HCT116 (cell line): ENCODE measurements at regions not wholly inside any gene's neighbourhood (a gene's known extent, or its start where the extent isn't known, plus 50 kb on each side); places are given as distances from the start of the nearest gene placed in this dataset.

Source experiments
- ATAC-seq: fragments of 200-7000 bp; cut with Tn5 transposase; 2 replicates; pipeline ENCODE4 v1.9.1; 2020; ENCODE audit warnings: mild to moderate bottlenecking, moderate library complexity
- BruUV-seq: library from RNA; stranded (reverse); fragments of 400-500 nt; replicated peaks from 2 replicates; lab custom pipeline; 2021; lab: Mats Ljungman, UMichigan
- CTCF ChIA-PET: fragments of 300-600 bp; sonication (Branson Sonifier 250); formaldehyde crosslinking; loops from one replicate; lab custom pipeline; 2021; ENCODE audit warnings: antibody characterized with exemption; lab: Charles Lee
- POLR2A ChIA-PET: fragments of 300-600, 350-600 bp; sonication (Branson Sonifier 250); formaldehyde crosslinking; loops from one replicate; lab custom pipeline; 2021; ENCODE audit warnings: antibody characterized with exemption; lab: Charles Lee
- RAD21 ChIA-PET, 2 experiments: fragments of 300-600 bp; sonication (Branson Sonifier 250); formaldehyde crosslinking; loops; one replicate each; lab custom pipeline; 2023; ENCODE audit warnings: low total read pairs in 2 of 2; ENCODE audit not compliant: uncharacterized antibody in 2 of 2, unreplicated experiment in 2 of 2, low non-redundant PET in 1 of 2; lab: Charles Lee
- DNase-seq: peaks from one replicate; pipeline ENCODE4 v3.0.0-alpha.2; 2010; ENCODE audit warnings: low read depth, low spot score
- H2AFZ ChIP-seq: fragments of 200-600 bp; shearing (Covaris generic), sonication (generic); 2 replicates; pipeline ENCODE4 v1.6.1; 2017; ENCODE audit warnings: low read depth, mixed run types, mixed read lengths, antibody characterized with exemption, low read length; ENCODE audit not compliant: poor library complexity, severe bottlenecking
- H3K27ac ChIP-seq: 2 replicates; pipeline ENCODE4 v1.5.1; 2012; ENCODE audit warnings: low read depth, low read length
- H3K27me3 ChIP-seq: fragments of 200-600 bp; sonication (generic); 2 replicates; pipeline ENCODE4 v1.6.1; 2016; ENCODE audit warnings: mixed run types, low read length, mixed read lengths; ENCODE audit not compliant: insufficient read depth
- H3K36me3 ChIP-seq, 2 experiments: fragments of 200-500 bp in 1 of 2; fragments of 200-600 bp in 1 of 2; sonication (Bioruptor generic) in 1 of 2; sonication (generic) in 1 of 2; 2 replicates each; pipeline versions ENCODE4 v1.5.1 to v1.6.1; 2014 to 2016; ENCODE audit warnings: low read length in 2 of 2, inconsistent platforms in 1 of 2, mixed read lengths in 1 of 2, mixed run types in 1 of 2; ENCODE audit not compliant: insufficient read depth in 2 of 2, control insufficient read depth in 1 of 2
- H3K4me1 ChIP-seq, 2 experiments: fragments of 200-600 bp in 1 of 2; sonication (generic) in 1 of 2; 2 replicates each; pipeline versions ENCODE4 v1.5.1 to v1.6.1; 2012 to 2017; ENCODE audit warnings: low read length in 2 of 2, inconsistent platforms in 1 of 2, mild to moderate bottlenecking in 1 of 2, mixed read lengths in 1 of 2, mixed run types in 1 of 2, moderate library complexity in 1 of 2; ENCODE audit not compliant: insufficient read depth in 2 of 2, control insufficient read depth in 1 of 2
- H3K4me2 ChIP-seq: fragments of 200-600 bp; sonication (generic); 2 replicates; pipeline ENCODE4 v1.6.1; 2017; ENCODE audit warnings: mixed run types, low read length, mixed read lengths
- H3K4me3 ChIP-seq, 2 experiments: fragments of 200-600 bp in 1 of 2; sonication (generic) in 1 of 2; replicated peaks in 1 of 2; 2 replicates each; pipeline ENCODE4 v1.5.1; 2011 to 2016; ENCODE audit warnings: low read length in 2 of 2, control low read depth in 1 of 2, low read depth in 1 of 2, mild to moderate bottlenecking in 1 of 2, mixed read lengths in 1 of 2, mixed run types in 1 of 2
- H3K79me2 ChIP-seq: fragments of 200-600 bp; sonication (generic); 2 replicates; pipeline ENCODE4 v1.6.1; 2017; ENCODE audit warnings: mild to moderate bottlenecking, mixed run types, low read length, moderate library complexity, mixed read lengths; ENCODE audit not compliant: insufficient read depth
- H3K9ac ChIP-seq: fragments of 200-600 bp; sonication (generic); 2 replicates; pipeline ENCODE4 v1.6.1; 2016; ENCODE audit warnings: low read length, mixed read lengths
- H3K9me2 ChIP-seq: fragments of 200-600 bp; sonication (generic), shearing (Covaris generic); 2 replicates; pipeline ENCODE4 v1.6.1; 2017; ENCODE audit warnings: mixed run types, mild to moderate bottlenecking, moderate library complexity; ENCODE audit not compliant: insufficient read depth
- H3K9me3 ChIP-seq, 2 experiments: fragments of 200-500 bp in 1 of 2; fragments of 200-600 bp in 1 of 2; sonication (Bioruptor generic) in 1 of 2; sonication (generic) in 1 of 2; 2 replicates each; pipeline ENCODE4 v1.6.1; 2014 to 2017; ENCODE audit warnings: low read length in 2 of 2, mixed read lengths in 2 of 2, inconsistent platforms in 1 of 2, low read depth in 1 of 2, mild to moderate bottlenecking in 1 of 2, mixed run types in 1 of 2, moderate library complexity in 1 of 2; ENCODE audit not compliant: control insufficient read depth in 1 of 2, insufficient read depth in 1 of 2
- H4K20me1 ChIP-seq: fragments of 200-600 bp; sonication (generic), shearing (Covaris generic); 2 replicates; pipeline ENCODE4 v1.6.1; 2017; ENCODE audit warnings: mixed run types, mild to moderate bottlenecking, moderate library complexity; ENCODE audit not compliant: insufficient read depth
- CEBPB ChIP-seq: IDR thresholded peaks from 2 replicates; pipeline ENCODE4 v1.6.1; 2012; ENCODE audit warnings: low read depth
- POLR2A ChIP-seq: IDR thresholded peaks from 2 replicates; pipeline ENCODE4 v1.7.0; 2011; ENCODE audit warnings: borderline replicate concordance; ENCODE audit not compliant: insufficient read depth, insufficient read length; ENCODE audit errors: extremely low read depth
- POLR2AphosphoS5 ChIP-seq: IDR thresholded peaks from 2 replicates; pipeline ENCODE4 v1.6.1; 2011; ENCODE audit warnings: mild to moderate bottlenecking, low read depth, low read length, moderate library complexity
- TCF7L2 ChIP-seq: IDR thresholded peaks from 2 replicates; pipeline ENCODE4 v1.7.0; 2011; ENCODE audit warnings: borderline replicate concordance, inconsistent platforms; ENCODE audit not compliant: insufficient read depth, insufficient read length; ENCODE audit errors: extremely low read depth
- YY1 ChIP-seq: IDR thresholded peaks from 2 replicates; pipeline ENCODE4 v1.6.1; 2011; ENCODE audit warnings: low read length, low read depth, moderate library complexity, mild to moderate bottlenecking; ENCODE audit not compliant: insufficient replicate concordance; ENCODE audit errors: extremely low read depth
- intact Hi-C: fragments of 100-400 bp; cut with micrococcal nuclease; formaldehyde crosslinking; loops from 2 replicates; pipeline ENCODE4 v1.10.0; 2022
- TF ChIP-seq, protein P1 (sequence below): IDR thresholded peaks from 2 replicates; pipeline ENCODE4 v1.6.1; 2012

DNA sequence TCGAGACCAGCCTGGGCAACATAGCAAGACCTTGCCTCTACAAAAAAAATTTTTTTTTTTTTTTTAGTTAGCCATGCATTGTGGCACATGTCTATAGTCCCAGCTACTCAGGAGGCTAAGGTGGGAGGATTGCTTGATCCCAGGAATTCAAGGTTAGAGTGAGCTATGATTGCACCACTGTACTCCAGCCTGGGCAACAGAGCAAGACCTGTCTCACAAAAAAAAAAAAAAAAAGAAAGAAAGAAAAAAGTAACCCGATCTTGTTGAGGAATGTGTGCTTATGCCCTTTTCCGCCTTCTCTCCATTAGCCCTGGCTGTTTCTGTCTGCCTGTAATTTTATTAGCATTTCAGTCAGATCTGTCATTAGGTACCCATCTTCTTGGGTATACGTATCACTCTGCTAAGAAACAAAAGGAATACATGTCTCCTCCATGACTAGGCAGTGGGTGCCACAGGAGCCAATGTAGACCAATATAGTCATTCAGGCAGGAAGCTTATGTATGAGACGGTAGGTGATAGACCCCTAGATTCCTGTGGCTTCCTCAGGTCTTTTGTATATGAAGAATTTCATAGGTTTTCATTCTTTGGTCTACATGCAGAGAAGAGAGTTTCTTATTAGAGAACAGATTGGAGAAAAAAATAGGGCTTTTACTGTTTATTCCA, 59.6 kb upstream of the NPAS1 start (continued):
- no peak for TF ChIP-seq TCF7L2

DNA sequence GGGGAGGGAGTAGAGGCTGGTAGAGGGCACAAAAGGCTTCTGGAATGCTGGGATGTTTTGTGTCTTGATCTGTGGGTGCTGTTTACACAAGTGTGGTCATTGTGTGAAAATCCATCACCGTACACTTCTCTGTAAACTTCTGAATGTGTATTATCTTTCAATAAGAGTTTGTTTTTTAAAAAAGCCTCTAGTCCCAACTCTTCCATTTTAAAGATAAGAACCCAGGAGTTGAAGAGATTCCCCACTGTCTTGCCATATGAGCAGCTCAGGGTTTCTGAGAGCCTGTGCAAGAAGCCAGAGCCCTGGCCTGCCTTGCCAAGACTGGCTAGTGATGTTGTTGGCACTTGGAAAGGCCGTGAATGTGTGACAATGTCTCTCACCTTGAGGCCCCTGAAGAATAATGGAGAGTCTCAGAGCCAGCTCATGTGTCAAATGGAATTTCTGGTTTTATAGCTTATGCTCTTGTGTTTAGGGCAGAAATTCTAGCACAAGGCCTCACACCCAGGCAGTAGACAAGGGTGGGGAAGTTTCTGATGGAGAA, 57.5 kb upstream of the NPAS1 start:
- Histone ChIP-seq H3K4me3 (no peak overlapping the region), H3K9me2 (no peaks in the 10 kb centered on the region), H3K36me3 (no peaks in the 10 kb centered on the region), H3K79me2 (peaks cover 33% of the 10 kb centered on the region), H3K27ac (no peak overlapping the region), H3K27me3 (no peaks in the 10 kb centered on the region), H3K9ac (no peak overlapping the region), H3K4me2 (no peak overlapping the region), H2AFZ (no peak overlapping the region), H3K9me3 (no peaks in the 10 kb centered on the region), H3K4me1 (peaks cover 0 to 19% of the 10 kb centered on the region in 2 experiments), H4K20me1 (no peaks in the 10 kb centered on the region)
- intact Hi-C loops = no loop called here
- no TSS peak for BruUV-seq
- ATAC-seq (no peak), DNase-seq (no peak)
- ChIA-PET POLR2A (no interaction called here), CTCF (no interaction called here), RAD21 (interaction anchor here in 1 of 2 experiments (0.5 kb wide), 1 partner anchor 133 kb away, joined by 3 read pairs; no protein-coding TSS in a partner anchor)
- TF ChIP-seq POLR2AphosphoS5 (no peak), CEBPB (no peak), YY1 (no peak), POLR2A (no peak)
- TF ChIP-seq, protein P1, sequence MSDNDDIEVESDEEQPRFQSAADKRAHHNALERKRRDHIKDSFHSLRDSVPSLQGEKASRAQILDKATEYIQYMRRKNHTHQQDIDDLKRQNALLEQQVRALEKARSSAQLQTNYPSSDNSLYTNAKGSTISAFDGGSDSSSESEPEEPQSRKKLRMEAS = no peak
